PC-3 (cell line): ENCODE measurements at regions not wholly inside any gene's neighbourhood (a gene's known extent, or its start where the extent isn't known, plus 50 kb on each side); places are given as distances from the start of the nearest gene placed in this dataset.
"Not testable (repeated sequence)": the region's sequence is repeated elsewhere in the genome, so short reads cannot be mapped to it uniquely, and the experiment has no call there.

ENCODE experiments used
- ATAC-seq: fragments of 200-7000 bp; cut with Tn5 transposase; 2 replicates; pipeline ENCODE4 v1.9.1; 2020; ENCODE audit warnings: mild to moderate bottlenecking, moderate library complexity
- BruUV-seq: library from RNA; stranded (reverse); fragments of 400-500 nt; replicated peaks from 2 replicates; lab custom pipeline; 2021; lab: Mats Ljungman, UMichigan
- CTCF ChIA-PET: fragments of 300-600 bp; sonication (Branson Sonifier 250); formaldehyde crosslinking; loops from one replicate; lab custom pipeline; 2022; ENCODE audit warnings: antibody characterized with exemption; lab: Charles Lee
- POLR2A ChIA-PET: fragments of 300-600 bp; sonication (Branson Sonifier 250); formaldehyde crosslinking; loops from one replicate; lab custom pipeline; 2022; ENCODE audit warnings: antibody characterized with exemption; ENCODE audit not compliant: unreplicated experiment; lab: Charles Lee
- DNase-seq: peaks from one replicate; pipeline ENCODE4 v3.0.0-alpha.2; 2015
- H2AFZ ChIP-seq: fragments of 300-600 bp; sonication (generic); 2 replicates; pipeline ENCODE4 v1.6.0; 2016; ENCODE audit warnings: antibody characterized with exemption, low read length
- H3F3A ChIP-seq: fragments of 300-600 bp; sonication (generic); one replicate; pipeline ENCODE4 v1.6.0; 2017; ENCODE audit warnings: antibody characterized with exemption, low read length, control low read depth, mild to moderate bottlenecking; ENCODE audit not compliant: unreplicated experiment
- H3K27ac ChIP-seq: fragments of 300-600 bp; sonication (generic); 2 replicates; pipeline ENCODE4 v1.5.1; 2016; ENCODE audit warnings: mild to moderate bottlenecking, low read length
- H3K27me3 ChIP-seq: fragments of 300-600 bp; sonication (generic); 2 replicates; pipeline ENCODE4 v1.6.1; 2016; ENCODE audit warnings: low read length, mixed read lengths
- H3K36me3 ChIP-seq: fragments of 300-600 bp; sonication (generic); 2 replicates; pipeline ENCODE4 v1.6.1; 2016; ENCODE audit warnings: low read depth, mixed run types, low read length, mixed read lengths
- H3K4me1 ChIP-seq: fragments of 300-600 bp; sonication (generic); 2 replicates; pipeline ENCODE4 v1.5.1; 2016; ENCODE audit warnings: low read length; ENCODE audit not compliant: insufficient read depth
- H3K4me2 ChIP-seq: fragments of 300-600 bp; sonication (generic); 2 replicates; pipeline ENCODE4 v1.6.0; 2016; ENCODE audit warnings: low read length
- H3K4me3 ChIP-seq: fragments of 300-600 bp; sonication (generic); 2 replicates; pipeline ENCODE4 v1.5.1; 2016; ENCODE audit warnings: mild to moderate bottlenecking, low read length, mixed read lengths
- H3K79me2 ChIP-seq: fragments of 300-600 bp; sonication (generic); 2 replicates; pipeline ENCODE4 v1.6.1; 2017; ENCODE audit warnings: low read length, mixed read lengths
- H3K9ac ChIP-seq: fragments of 300-600 bp; sonication (generic); 2 replicates; pipeline ENCODE4 v1.6.0; 2016; ENCODE audit warnings: mild to moderate bottlenecking, low read length
- H3K9me2 ChIP-seq: fragments of 300-600 bp; sonication (generic); replicated peaks from 2 replicates; pipeline ENCODE4 v1.6.1; 2016; ENCODE audit warnings: mixed run types, low read length, mixed read lengths
- H3K9me3 ChIP-seq: fragments of 300-600 bp; sonication (generic); 2 replicates; pipeline ENCODE4 v1.6.1; 2016; ENCODE audit warnings: low read length, mixed read lengths
- H4K20me1 ChIP-seq: fragments of 300-600 bp; sonication (generic); 2 replicates; pipeline ENCODE4 v1.6.1; 2016; ENCODE audit warnings: low read length, mixed read lengths
- CTCF ChIP-seq: fragments of 300-600 bp; sonication (generic); conservative IDR thresholded peaks from 2 replicates; pipeline ENCODE4 v1.5.1; 2017; ENCODE audit warnings: antibody characterized with exemption, low read depth, mild to moderate bottlenecking, low read length
- EZH2 ChIP-seq: fragments of 300-600 bp; sonication (generic); IDR thresholded peaks from one replicate; pipeline ENCODE4 v1.6.1; 2017; ENCODE audit warnings: antibody characterized with exemption, mild to moderate bottlenecking, low read length; ENCODE audit not compliant: unreplicated experiment
- EZH2phosphoT487 ChIP-seq: fragments of 300-600 bp; sonication (generic); IDR thresholded peaks from 2 replicates; pipeline ENCODE4 v1.6.1; 2018; ENCODE audit warnings: mild to moderate bottlenecking, antibody characterized with exemption, low read length, borderline replicate concordance
- intact Hi-C: fragments of 100-400 bp; cut with micrococcal nuclease; formaldehyde crosslinking; loops from 2 replicates; pipeline ENCODE4 v1.9.0; 2023

- H2AFZ ChIP-seq: no peak overlapping the region
- no peaks in the 10 kb centered on the region for H3F3A ChIP-seq
- no peaks in the 10 kb centered on the region for H3K9me3 ChIP-seq
- H3K36me3 ChIP-seq: no peaks in the 10 kb centered on the region
- H3K27me3 ChIP-seq: no peaks in the 10 kb centered on the region
- DNase-seq (no peak), ATAC-seq (no peak)
- H3K4me3 ChIP-seq: no peak overlapping the region
- no peaks in the 10 kb centered on the region; the same call in 1 of the 2 replicates for H3K4me1 ChIP-seq
- intact Hi-C loops: no loop called here
- no peak overlapping the region for H3K9ac ChIP-seq
- TF ChIP-seq EZH2phosphoT487: no peak
- H3K27ac ChIP-seq: no peak overlapping the region
- POLR2A ChIA-PET: no interaction called here
- no peaks in the 10 kb centered on the region for H3K79me2 ChIP-seq
- no peaks in the 10 kb centered on the region for H4K20me1 ChIP-seq
- BruUV-seq: no TSS peak
- H3K9me2 ChIP-seq: no peaks in the 10 kb centered on the region
- CTCF ChIA-PET: no interaction called here
- H3K4me2 ChIP-seq: no peak overlapping the region
These were observed 608.5 kb downstream of the PSAT1 start for GRCh38 chr9:78905387-78905786.

- no TSS peak for BruUV-seq
- H4K20me1 ChIP-seq: no peaks in the 10 kb centered on the region
- no peaks in the 10 kb centered on the region for H3F3A ChIP-seq
- DNase-seq (no peak), ATAC-seq (no peak)
- H3K4me1 ChIP-seq: no peaks in the 10 kb centered on the region
- no peak overlapping the region for H2AFZ ChIP-seq
- no peaks in the 10 kb centered on the region for H3K9me3 ChIP-seq
- no peaks in the 10 kb centered on the region for H3K27me3 ChIP-seq
- no peak overlapping the region for H3K9ac ChIP-seq
- intact Hi-C loops: no loop called here
- ChIA-PET CTCF (no interaction called here), POLR2A (no interaction called here)
- H3K36me3 ChIP-seq: no peaks in the 10 kb centered on the region
- no peaks in the 10 kb centered on the region for H3K79me2 ChIP-seq
- no peak overlapping the region for H3K4me2 ChIP-seq
- H3K27ac ChIP-seq: no peak overlapping the region
- no peak overlapping the region for H3K4me3 ChIP-seq
- H3K9me2 ChIP-seq: no peaks in the 10 kb centered on the region
- no peak for TF ChIP-seq EZH2phosphoT487
- no peak for TF ChIP-seq CTCF
- no peak for TF ChIP-seq EZH2
These were observed 609.2 kb downstream of the PSAT1 start for GRCh38 chr9:78905986-78906755.

GRCh38 chr9:78909566-78909965, 612.6 kb downstream of the PSAT1 start:
- H3F3A ChIP-seq: no peaks in the 10 kb centered on the region
- no peak overlapping the region for H3K9ac ChIP-seq
- no peaks in the 10 kb centered on the region for H3K9me3 ChIP-seq
- no peaks in the 10 kb centered on the region for H3K79me2 ChIP-seq
- H3K27me3 ChIP-seq: no peaks in the 10 kb centered on the region
- no peak for DNase-seq
- no peaks in the 10 kb centered on the region for H4K20me1 ChIP-seq
- intact Hi-C loops: no loop called here
- no peaks in the 10 kb centered on the region for H3K9me2 ChIP-seq
- H3K4me3 ChIP-seq: no peak overlapping the region
- ATAC-seq: no peak
- H2AFZ ChIP-seq: no peak overlapping the region
- no peaks in the 10 kb centered on the region for H3K36me3 ChIP-seq
- TF ChIP-seq EZH2 (no peak), EZH2phosphoT487 (no peak), CTCF (no peak)
- no peak overlapping the region for H3K27ac ChIP-seq
- ChIA-PET CTCF (no interaction called here), POLR2A (no interaction called here)
- no TSS peak for BruUV-seq
- no peak overlapping the region for H3K4me2 ChIP-seq
- no peaks in the 10 kb centered on the region for H3K4me1 ChIP-seq

- H4K20me1 ChIP-seq, H3K9ac ChIP-seq, CTCF ChIA-PET, H2AFZ ChIP-seq, H3K79me2 ChIP-seq, intact Hi-C loops, H3K9me2 ChIP-seq, H3K9me3 ChIP-seq, H3K4me2 ChIP-seq, POLR2A ChIA-PET, H3K27me3 ChIP-seq, BruUV-seq, H3F3A ChIP-seq, H3K27ac ChIP-seq, H3K36me3 ChIP-seq, ATAC-seq, H3K4me3 ChIP-seq, DNase-seq: not testable (repeated sequence)
- peaks cover 22% of the 10 kb centered on the region for H3K4me1 ChIP-seq
These were observed 620.0 kb downstream of the PSAT1 start for GRCh38 chr9:78916884-78917283.
